ENCODE measurements at regions not wholly inside any gene's neighbourhood (a gene's known extent, or its start where the extent isn't known, plus 50 kb on each side); places are given as distances from the start of the nearest gene placed in this dataset.
"Not testable (repeated sequence)": the region's sequence is repeated elsewhere in the genome, so short reads cannot be mapped to it uniquely, and the experiment has no call there.

DNA sequence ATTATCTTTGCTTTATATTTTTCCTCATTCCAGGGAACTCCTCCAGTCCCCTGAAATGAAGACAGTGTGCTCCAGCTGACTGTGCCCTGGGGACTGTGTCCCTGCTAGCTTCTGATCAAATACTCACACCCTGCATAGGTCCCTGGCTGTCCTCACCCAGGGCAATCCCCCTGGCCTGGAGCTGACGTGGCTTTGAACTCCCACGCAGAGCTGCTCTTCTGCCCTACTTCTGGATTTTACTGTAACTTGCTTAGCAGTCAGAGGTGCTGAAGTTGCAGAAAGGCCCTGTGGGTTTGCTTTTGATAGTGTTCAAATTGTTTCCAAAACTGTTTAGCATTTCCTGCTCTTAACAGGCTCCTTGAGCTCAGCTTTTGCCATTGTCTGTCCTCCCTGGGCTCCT is 186.5 kb downstream of the FASLG start:
- DNase-seq (ENCODE audit: low spot score) (no peak), ATAC-seq (ENCODE audit: low read depth) (no peak)
- H3K27me3 ChIP-seq (ENCODE audit: insufficient read depth, poor library complexity, severe bottlenecking), result no peaks in the 10 kb centered on the region
- TF ChIP-seq, protein P1, sequence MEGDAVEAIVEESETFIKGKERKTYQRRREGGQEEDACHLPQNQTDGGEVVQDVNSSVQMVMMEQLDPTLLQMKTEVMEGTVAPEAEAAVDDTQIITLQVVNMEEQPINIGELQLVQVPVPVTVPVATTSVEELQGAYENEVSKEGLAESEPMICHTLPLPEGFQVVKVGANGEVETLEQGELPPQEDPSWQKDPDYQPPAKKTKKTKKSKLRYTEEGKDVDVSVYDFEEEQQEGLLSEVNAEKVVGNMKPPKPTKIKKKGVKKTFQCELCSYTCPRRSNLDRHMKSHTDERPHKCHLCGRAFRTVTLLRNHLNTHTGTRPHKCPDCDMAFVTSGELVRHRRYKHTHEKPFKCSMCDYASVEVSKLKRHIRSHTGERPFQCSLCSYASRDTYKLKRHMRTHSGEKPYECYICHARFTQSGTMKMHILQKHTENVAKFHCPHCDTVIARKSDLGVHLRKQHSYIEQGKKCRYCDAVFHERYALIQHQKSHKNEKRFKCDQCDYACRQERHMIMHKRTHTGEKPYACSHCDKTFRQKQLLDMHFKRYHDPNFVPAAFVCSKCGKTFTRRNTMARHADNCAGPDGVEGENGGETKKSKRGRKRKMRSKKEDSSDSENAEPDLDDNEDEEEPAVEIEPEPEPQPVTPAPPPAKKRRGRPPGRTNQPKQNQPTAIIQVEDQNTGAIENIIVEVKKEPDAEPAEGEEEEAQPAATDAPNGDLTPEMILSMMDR (IDR thresholded peaks at IDR 0.05; ENCODE audit: poor library complexity, severe bottlenecking), result no peak
- H3K36me3 ChIP-seq (ENCODE audit: low read depth), result no peaks in the 10 kb centered on the region
- H3K4me3 ChIP-seq (ENCODE audit: severe bottlenecking), result no peak overlapping the region
- no peaks in the 10 kb centered on the region for H3K4me1 ChIP-seq (ENCODE audit: insufficient read depth, poor library complexity, severe bottlenecking)
- H3K9me3 ChIP-seq (ENCODE audit: severe bottlenecking), result no peaks in the 10 kb centered on the region
- H3K27ac ChIP-seq (ENCODE audit: poor library complexity, severe bottlenecking), result no peak overlapping the region

DNA sequence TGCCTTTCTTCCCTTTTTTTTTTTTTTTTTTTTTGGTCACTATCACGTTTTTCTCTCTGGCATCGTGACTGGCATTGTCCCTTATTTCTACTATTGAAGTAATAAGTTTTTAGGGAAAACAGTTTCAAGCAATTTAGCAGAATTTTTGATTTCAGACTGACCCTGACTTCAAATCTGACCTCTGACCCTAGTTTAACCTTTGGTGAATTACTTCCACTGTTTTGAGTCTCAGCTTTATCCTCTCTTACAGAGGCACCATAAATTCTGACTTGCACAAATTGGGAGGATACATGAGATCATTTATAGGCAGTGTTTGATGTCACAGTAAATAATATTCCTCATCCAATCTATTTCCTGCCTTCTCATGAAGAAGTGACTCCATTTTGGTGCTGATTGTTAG is 187.0 kb downstream of the FASLG start:
- Histone ChIP-seq H3K27ac (ENCODE audit: poor library complexity, severe bottlenecking) (no peak overlapping the region), H3K27me3 (ENCODE audit: insufficient read depth, poor library complexity, severe bottlenecking) (no peaks in the 10 kb centered on the region), H3K4me3 (ENCODE audit: severe bottlenecking) (no peak overlapping the region), H3K4me1 (ENCODE audit: insufficient read depth, poor library complexity, severe bottlenecking) (no peaks in the 10 kb centered on the region), H3K36me3 (ENCODE audit: low read depth) (no peaks in the 10 kb centered on the region), H3K9me3 (ENCODE audit: severe bottlenecking) (no peaks in the 10 kb centered on the region)
- ATAC-seq (ENCODE audit: low read depth) (no peak), DNase-seq (ENCODE audit: low spot score) (no peak)
- TF ChIP-seq, protein P1 (IDR thresholded peaks at IDR 0.05; ENCODE audit: poor library complexity, severe bottlenecking), result no peak

DNA sequence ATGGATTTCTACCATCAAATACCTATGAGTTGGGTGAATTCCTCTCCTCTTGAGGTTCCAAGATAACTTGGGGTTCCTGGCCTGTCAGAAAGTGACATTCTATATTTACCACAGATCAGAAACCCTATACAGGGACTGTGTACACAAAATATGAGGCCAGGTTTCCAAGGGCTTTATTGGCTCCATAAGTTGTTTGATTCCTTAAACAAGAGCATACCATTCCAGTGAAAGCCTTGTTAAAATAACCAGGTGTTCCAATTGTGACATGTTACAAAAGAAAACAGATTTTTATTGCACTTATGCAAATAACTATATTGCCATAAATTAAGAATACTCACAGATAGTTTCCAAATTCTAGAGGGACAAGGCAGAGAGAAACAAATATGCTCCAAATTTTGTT is 188.9 kb downstream of the FASLG start:
- H3K27me3 ChIP-seq (ENCODE audit: insufficient read depth, poor library complexity, severe bottlenecking); H3K4me3 ChIP-seq (ENCODE audit: severe bottlenecking); H3K36me3 ChIP-seq (ENCODE audit: low read depth); H3K27ac ChIP-seq (ENCODE audit: poor library complexity, severe bottlenecking); H3K9me3 ChIP-seq (ENCODE audit: severe bottlenecking); H3K4me1 ChIP-seq (ENCODE audit: insufficient read depth, poor library complexity, severe bottlenecking); ATAC-seq (ENCODE audit: low read depth); DNase-seq (ENCODE audit: low spot score): not testable (repeated sequence)

DNA sequence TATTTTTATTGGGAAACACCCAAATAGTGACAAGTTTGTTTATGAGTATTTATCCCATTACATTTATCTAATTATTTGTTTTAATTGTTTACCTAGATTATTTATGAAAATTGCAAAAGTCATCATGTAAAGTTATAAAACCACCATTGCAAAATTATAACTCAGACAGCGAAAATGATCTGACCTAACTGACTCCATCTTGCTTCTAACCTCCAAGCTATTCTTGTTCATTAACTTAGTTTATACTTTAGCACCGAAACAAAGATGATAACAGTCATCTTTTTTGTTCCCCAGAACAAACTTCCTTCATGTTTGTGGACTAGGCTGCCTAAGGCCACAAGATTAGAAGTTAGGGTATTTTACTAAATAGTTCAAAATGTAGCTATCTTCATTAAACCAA is 190.8 kb downstream of the FASLG start:
- Histone ChIP-seq H3K27me3 (ENCODE audit: insufficient read depth, poor library complexity, severe bottlenecking) (no peaks in the 10 kb centered on the region), H3K36me3 (ENCODE audit: low read depth) (no peaks in the 10 kb centered on the region), H3K4me1 (ENCODE audit: insufficient read depth, poor library complexity, severe bottlenecking) (no peaks in the 10 kb centered on the region), H3K27ac (ENCODE audit: poor library complexity, severe bottlenecking) (no peak overlapping the region), H3K9me3 (ENCODE audit: severe bottlenecking) (no peaks in the 10 kb centered on the region), H3K4me3 (ENCODE audit: severe bottlenecking) (no peak overlapping the region)
- DNase-seq (ENCODE audit: low spot score) (no peak), ATAC-seq (ENCODE audit: low read depth) (no peak)
- TF ChIP-seq, protein P1 (IDR thresholded peaks at IDR 0.05; ENCODE audit: poor library complexity, severe bottlenecking), result no peak

DNA sequence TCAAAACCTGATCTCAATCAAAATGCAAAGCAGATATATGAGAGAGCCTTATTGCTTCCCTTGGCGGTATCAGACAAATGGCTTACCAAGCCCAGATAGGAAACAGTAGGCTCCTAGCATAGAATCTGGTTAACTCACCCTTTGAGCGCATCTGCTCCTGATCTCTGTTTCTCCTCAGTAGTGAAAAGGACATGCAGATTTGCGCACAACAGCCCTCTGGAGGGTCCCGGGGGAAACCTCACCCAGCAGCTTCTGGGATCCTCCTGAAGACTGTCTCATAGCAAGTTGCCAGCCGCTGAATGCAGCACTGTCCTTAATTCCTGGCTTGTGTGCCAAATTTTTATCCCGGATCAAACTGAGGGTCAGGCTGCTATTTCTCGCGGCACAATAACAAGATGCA is 192.2 kb downstream of the FASLG start:
- no peak for ATAC-seq (ENCODE audit: low read depth)
- no peak overlapping the region for H3K4me3 ChIP-seq (ENCODE audit: severe bottlenecking)

More for the DNA sequence above, 192.2 kb downstream of the FASLG start:
- Histone ChIP-seq H3K9me3 (ENCODE audit: severe bottlenecking) (no peaks in the 10 kb centered on the region), H3K4me1 (ENCODE audit: insufficient read depth, poor library complexity, severe bottlenecking) (no peaks in the 10 kb centered on the region), H3K36me3 (ENCODE audit: low read depth) (no peaks in the 10 kb centered on the region), H3K27me3 (ENCODE audit: insufficient read depth, poor library complexity, severe bottlenecking) (no peaks in the 10 kb centered on the region), H3K27ac (ENCODE audit: poor library complexity, severe bottlenecking) (no peak overlapping the region)
- TF ChIP-seq, protein P1 (IDR thresholded peaks at IDR 0.05; ENCODE audit: poor library complexity, severe bottlenecking), result no peak
- no peak for DNase-seq (ENCODE audit: low spot score)
